Effector CD8-positive, alpha-beta T cell (primary cell): ENCODE measurements at regions not wholly inside any gene's neighbourhood (a gene's known extent, or its start where the extent isn't known, plus 50 kb on each side); places are given as distances from the start of the nearest gene placed in this dataset.

Experiments used
- DNase-seq: peaks from one replicate; lab custom pipeline; 2025; lab: John Stamatoyannopoulos, UW

GRCh38 chr16:6932871-6933385 is 399.7 kb upstream of the RBFOX1 start:
- no peak for DNase-seq

DNA sequence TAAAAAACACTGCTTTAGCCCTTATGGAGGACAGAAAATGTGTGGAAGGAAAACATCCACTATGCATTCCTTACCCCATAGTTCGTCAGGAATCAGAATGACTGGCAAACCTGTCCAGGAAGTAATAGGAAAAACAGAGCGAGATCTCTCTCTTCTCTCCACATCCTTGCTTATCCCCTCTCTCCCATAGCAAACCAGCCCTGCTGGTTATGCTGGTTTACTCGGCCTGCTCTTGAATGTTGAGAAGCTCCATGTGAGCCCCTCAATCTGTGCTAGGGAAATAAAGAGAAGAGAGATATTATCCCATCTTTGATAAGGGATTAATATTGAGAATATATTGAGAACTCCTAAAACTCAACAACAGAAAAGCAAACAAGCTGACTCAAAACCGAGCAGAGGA is 402.8 kb upstream of the RBFOX1 start:
- DNase-seq = no peak

GRCh38 chr16:6926762-6927161 is 405.9 kb upstream of the RBFOX1 start:
- DNase-seq = no peak

DNA sequence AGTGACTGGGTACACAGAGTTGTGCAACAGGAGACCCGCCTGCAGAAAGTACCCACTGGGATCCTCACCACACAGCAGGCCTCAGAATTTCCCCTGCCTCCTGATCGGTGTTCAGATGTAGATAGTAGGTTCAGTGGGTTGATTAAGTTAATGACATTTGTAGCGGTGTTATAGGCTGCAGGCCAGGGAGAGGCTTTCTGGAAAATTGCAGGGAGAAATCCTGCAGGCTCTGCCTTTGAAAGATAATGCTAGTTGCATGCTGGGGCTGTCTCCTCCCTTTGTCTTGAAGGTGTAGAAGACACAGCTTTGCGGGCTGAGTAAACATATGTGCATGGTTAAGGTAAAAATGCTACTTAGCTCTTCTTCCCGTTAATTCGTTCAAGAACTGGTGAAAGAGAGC is 406.3 kb upstream of the RBFOX1 start:
- DNase-seq = no peak

GRCh38 chr16:6918646-6919045 is 414.0 kb upstream of the RBFOX1 start:
- no peak for DNase-seq

- DNase-seq = no peak
Measured at GRCh38 chr16:6916946-6917345, 415.7 kb upstream of the RBFOX1 start.

- DNase-seq = no peak
Measured at GRCh38 chr16:6913566-6913965, 419.1 kb upstream of the RBFOX1 start.

- no peak for DNase-seq
Measured at GRCh38 chr16:6910301-6910700, 422.3 kb upstream of the RBFOX1 start.

DNA sequence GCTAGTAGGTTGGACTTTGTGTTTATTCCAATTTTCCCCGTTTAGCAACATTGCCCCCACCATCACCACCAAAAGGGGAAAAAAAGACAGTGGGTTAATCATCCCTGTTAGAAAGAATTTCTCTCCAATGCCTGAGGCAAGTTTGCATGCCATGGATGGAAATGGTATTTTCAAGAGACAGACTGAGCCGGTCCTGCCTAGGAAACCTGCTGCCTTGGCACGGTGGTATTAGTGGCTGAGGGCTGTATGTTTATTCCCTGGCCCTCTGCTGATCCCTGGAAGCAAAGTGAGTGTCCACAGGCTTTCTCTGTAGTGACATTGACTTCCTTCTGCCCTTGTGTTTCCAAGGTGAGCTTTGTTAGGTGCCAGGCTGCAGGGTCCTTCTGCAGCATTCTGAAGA is 427.0 kb upstream of the RBFOX1 start:
- DNase-seq = no peak

DNA sequence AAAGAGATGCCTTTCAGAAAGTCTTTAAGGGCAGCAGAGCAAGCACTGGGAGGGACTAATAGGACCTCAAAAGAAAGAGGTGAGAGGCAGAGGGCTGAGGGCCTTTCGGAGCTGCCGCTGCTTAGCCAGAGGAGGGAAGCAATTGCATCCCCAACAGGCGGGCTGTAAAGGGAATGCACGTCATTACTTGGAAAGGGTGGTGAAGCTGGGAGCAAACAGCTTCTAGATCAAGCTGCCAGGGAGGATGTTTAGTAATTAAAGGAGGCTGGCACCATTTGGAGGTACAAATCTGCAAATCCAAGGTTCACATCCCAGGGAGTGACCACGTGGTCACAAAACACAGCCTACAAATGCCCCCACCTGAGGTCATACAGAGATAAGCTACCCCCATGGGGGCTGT is 429.0 kb upstream of the RBFOX1 start:
- DNase-seq = no peak

- no peak for DNase-seq
Measured at GRCh38 chr16:6898896-6899295, 433.7 kb upstream of the RBFOX1 start.

DNA sequence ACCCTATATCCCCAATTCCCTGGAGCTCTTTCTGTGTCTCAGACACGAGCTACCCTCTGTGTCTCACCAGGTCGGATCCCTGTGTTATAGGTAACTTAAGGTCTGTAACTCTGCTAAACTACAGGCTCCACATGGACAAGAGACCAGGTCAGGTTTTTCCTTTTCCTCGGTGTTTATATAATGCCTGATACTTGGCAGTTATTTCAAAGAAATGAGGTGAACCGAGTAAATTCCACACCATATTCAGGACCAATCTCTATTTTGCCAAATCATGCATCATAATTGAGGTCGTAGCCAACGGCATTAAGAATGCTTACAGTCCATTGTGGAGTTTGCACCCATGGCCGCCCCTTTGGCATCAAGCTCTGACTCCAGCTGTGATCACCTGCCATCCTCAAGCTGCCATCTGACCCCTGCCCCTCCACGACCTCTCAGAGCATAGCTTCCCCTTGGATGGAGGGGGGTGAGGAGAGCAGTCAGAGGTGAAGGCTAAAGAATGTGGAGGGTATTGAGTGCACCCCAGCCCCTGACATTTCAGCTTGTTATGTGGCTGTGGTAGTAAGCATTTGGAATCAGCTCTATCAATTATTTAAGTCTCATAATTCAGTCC is 434.7 kb upstream of the RBFOX1 start:
- DNase-seq = no peak

DNA sequence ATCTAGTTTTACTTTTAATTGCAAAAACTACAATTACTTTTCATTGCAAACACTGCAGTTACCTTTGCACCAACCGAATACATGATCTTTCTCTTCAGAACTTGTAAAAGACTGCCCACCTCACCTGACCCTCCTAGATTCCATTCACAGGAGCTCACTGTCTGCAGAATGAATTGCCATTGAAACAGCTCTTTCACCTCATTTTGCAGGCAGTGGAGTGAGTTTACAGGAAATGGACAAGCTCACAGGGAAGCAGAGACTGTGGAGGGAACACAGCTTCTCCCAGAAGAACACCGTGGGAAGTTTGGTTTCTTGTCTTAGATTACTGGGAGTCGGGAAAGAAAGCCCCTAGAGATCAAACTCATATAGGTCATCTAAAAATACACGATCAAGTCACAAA is 439.7 kb upstream of the RBFOX1 start:
- DNase-seq = no peak

DNA sequence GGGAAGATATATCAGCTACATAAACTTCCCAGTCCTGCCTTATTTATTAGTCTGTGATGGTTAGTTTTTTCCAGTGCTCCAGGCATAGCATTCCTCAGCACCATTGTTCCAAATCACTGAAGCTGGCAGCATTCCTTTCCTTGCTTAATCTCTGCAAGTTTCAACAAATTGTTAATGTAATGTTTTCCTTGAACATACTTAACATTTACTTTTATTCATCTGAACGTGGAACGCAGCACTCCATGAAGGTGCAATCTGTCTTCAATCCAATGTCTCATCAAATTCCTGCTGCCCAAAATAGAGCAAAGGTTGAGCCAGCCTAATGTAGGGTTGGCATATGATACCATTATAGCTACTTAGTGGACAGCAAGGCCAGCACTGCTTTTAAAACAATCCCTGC is 441.1 kb upstream of the RBFOX1 start:
- no peak for DNase-seq

GRCh38 chr16:6888531-6888930 is 444.1 kb upstream of the RBFOX1 start:
- no peak for DNase-seq

GRCh38 chr16:6884002-6884401 is 448.6 kb upstream of the RBFOX1 start:
- DNase-seq = no peak

- DNase-seq = no peak
Measured at GRCh38 chr16:6880263-6880662, 452.4 kb upstream of the RBFOX1 start.

DNA sequence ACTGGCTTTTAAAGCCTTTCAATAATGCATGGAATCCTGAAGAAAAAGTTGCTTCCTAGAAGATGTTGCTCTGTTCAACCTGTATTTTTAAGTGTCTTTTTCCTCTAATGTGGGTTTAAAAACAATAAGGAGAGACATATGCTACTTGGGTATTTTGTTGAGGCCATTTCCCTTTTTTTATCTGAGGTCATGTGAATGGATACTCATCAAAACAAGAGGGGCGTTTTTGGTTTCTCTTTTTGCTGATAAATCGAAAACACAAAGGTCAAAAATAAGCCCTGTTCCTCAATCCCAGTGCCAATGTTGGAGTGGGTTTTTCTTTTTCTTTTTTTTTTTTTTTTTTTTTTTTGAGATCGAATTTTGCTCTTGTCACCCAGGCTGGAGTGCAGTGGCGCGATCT is 468.0 kb upstream of the RBFOX1 start:
- no peak for DNase-seq

DNA sequence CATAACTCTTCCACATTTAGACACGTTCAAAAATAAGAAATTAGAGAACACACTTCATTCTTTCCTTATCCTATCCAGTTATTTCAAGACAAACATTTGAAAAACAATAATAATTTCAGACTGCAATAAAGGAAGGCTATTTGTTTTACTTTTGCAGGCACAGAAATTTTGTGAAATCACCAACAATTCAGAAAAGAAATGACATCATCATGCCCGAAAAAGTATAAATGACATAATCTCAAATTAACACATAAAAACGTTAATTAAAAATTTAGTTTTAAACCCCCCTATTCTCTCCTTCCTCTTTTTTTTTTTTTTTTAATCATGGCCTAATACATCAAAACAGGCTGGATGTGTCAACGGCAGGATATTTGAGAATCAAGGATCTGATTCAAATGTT is 468.4 kb upstream of the RBFOX1 start:
- no peak for DNase-seq

GRCh38 chr16:6863135-6863534 is 469.5 kb upstream of the RBFOX1 start:
- no peak for DNase-seq

DNA sequence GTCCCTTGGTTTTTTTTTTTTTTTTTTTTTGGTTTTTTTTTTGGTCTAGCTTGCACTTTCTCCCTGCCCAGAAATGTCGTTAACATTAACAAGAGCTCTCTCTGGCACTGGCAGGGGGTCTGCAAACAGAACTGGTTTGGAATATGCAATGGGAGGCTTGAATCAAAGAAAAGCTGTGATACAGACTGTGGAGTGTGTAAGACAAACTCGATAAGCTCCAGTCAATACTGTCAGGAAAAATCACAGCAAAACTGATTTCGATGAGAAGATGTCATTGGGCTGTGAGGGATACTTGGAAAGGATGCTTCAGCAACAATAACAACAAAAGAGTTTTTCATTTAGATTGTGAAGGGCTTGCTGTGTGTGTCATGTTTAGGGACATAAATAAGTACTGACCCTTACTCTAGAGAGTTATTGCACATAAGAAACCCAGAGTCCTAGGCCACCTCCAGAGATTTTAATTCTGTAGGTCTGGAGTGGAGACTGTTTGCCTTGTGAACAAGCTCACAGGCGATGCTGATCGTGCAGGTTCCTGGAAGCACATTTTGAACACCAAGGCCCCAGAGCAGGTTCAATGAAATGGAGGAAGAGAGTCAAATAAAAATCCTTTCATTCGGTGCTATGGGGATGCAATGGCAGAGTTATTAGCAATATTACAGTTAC is 470.7 kb upstream of the RBFOX1 start:
- no peak for DNase-seq

DNA sequence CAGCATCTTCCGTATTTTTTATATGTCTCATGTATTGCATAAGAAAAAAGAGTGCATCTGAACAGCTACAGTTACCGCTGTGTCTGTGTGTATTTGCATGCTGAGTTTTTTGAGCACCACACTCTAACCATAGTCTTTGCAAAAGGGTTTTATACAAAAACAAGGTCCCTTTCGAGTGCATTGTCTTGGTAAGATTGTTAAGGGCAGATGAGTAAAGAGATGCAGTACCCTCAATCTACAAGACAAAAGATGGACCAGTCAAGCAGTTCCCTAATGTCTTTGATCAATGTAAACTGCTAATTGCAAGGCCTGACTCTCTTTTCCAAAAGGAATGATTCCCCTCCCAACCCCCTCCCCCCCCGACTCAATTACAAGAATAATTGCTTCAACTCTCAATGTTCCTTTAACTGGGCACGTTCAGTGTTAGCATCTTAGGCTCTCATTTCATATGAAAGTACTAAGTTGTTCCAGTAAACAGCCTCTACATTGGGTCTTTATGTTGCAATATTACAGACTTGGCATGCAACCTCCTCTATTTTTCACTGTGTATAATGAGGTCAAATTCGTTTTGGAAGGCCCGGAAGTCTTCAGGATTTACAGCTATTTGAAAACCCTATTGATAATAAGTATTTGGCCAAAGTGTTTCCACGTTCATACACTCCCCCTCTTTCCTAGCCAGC is 471.4 kb upstream of the RBFOX1 start:
- DNase-seq = no peak

GRCh38 chr16:6857575-6857974 is 475.1 kb upstream of the RBFOX1 start:
- DNase-seq = no peak
